Activated T-cell treated with anti-CD3 and anti-CD28 coated beads for 24 hours (primary cell): ENCODE measurements at regions not wholly inside any gene's neighbourhood (a gene's known extent, or its start where the extent isn't known, plus 50 kb on each side); places are given as distances from the start of the nearest gene placed in this dataset.
"Not testable (repeated sequence)": the region's sequence is repeated elsewhere in the genome, so short reads cannot be mapped to it uniquely, and the experiment has no call there.

Source experiments
- DNase-seq: peaks from one replicate; pipeline ENCODE4 v3.0.0-alpha.2; 2020; ENCODE audit warnings: low read depth

DNA sequence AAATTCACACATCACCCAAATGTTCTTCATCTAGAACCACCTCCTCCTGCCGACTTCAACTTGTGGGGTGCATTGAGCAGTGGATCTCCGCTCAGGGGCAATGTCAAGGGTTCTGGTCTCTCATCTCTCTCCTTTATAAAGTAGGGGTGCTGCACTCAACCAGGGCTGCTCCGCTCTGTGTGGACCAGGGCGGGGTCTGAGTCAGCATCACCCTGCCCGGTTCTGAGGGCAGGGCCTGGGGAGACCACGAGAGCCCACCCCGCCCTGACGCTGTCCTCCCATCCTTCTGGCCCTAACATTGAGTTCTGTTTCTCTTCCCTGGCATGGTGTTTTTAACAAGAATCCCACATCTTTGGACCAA lies 311.6 kb upstream of the DIO3 start:
- DNase-seq = no peak

DNA sequence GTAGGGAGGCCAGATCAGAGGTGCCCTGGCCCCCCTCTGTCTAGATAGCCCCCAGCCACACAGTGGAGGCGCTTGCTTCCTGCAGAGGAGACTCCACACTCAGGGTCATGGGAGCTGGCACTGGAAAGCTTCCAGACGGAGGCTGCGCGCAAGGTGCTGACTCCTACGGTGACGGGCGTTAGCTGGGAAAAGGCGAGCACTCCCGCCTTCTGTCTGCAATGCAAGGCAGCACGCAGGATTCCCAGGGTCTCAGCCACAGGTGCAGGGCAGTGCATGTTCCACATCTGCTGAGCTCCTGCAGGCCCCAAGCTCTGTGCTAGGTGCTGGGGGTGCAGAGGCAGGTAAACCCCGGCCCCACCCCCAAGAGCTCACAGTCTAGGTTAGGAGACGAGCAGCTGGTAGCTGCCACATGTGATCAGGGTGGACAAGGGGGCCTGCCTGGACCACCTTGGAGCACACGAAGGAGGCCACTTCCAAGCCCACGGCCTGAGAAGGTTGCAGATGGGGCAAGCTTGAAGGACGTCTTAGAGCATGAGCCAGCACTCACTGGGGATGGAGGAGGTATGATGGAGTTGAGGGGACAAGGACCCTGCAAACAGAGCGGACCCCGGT lies 310.9 kb upstream of the DIO3 start:
- DNase-seq = no peak

DNA sequence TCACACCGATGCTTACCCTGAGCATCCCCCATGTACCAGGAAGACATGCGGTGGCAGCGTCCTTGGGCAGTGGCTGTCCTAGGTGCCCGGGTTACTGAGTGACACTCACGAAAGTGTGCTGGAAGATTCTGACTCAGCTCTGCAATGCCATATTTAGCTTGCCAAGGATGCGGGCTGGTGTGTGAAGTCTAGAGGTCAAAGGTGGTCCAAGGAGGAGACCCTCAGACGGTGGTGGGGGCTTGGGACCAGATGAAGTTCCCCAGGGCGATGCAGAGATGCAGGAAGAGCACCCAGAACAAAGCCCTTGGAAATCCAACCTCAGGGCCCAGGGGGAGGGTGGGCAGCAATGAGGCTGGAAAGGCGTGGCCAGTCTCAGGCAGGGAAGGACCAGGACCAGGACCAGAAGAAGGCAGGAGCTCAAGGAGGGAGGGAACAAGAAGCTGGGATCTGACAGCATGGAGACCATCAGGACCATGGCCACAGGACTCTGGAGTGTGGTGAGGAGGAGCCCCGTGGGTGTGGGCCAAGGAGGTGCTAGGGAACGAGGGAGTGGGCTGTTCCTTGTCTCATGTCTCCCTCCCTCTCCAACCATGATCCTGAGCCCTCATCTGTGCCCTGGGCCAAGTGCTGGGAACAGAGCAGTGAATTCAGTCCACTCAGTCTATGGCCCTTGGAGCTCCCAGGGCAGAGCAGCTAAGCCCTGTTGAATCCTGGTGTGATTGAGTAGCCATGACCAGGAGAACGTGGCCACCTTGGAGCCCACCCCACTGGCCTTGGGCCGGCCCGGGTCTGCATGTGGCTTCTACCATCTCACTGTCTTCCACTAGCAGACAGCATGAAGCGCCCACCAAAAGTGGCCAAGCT lies 310.1 kb upstream of the DIO3 start:
- DNase-seq = no peak

DNA sequence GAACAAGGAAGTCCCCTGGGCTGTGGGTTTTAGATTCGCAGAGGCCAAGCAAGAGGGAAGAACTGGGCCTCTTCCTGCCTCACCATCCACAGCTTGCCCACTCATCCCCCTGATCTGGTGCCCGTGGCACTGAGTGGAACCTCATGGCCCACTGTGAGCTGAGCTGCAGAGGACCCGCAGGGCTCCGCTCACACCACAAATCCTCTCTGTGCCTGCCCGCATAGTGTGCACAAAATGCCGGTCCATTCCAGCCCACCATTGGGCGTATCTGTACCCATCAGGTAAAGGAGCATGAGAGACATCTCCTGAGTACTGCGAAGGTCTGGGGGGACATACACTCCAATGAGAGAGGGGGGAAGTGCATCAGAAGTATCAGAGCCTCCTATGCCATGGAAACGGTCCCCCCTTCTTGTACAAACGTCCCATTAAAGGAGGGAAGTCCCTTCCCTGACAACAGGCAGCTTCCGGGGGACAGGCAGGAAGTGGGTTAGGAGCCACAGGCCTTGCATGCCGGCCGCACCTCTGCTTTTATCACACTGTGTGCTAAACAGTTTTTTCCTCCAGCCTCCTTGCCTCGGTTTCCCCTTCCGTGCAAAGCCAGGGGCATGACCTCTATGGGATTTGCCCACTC lies 309.4 kb upstream of the DIO3 start:
- no peak for DNase-seq

DNA sequence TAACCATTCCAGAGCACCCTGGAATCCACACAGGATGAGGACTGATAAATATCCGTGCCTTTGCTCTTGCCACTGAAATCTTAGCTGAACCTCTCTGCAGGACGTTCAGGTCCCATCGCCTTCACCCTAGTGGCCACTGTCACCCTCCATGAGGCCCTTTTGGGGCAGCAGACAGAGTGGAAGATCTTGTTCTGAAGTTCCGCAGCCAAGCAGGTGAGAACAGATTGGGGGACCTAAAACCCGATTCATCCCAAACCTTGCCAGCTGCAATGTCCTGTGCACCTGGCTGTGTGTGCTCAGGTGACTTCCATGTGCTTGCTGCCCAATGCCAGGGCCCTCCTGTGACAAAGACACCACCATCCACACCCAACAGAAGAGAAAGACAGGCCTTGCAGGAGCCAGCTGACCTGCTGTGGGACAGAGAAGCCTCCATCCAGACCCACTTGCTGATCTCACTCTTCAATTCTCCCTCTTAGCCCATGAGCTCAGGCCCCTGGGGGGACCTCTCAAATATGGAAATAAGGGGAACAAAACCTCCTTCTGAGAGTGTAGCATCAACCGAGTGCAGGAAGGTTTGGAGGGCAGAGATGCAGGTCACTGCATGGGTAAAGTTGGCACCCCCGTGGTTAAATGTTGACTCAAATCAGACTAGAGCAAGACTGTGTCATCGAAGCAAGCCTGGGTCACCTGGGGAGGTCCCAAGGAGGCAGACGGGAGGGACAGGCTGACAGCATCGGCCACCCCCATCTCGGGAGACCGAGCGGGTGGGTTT lies 308.7 kb upstream of the DIO3 start:
- DNase-seq = no peak

DNA sequence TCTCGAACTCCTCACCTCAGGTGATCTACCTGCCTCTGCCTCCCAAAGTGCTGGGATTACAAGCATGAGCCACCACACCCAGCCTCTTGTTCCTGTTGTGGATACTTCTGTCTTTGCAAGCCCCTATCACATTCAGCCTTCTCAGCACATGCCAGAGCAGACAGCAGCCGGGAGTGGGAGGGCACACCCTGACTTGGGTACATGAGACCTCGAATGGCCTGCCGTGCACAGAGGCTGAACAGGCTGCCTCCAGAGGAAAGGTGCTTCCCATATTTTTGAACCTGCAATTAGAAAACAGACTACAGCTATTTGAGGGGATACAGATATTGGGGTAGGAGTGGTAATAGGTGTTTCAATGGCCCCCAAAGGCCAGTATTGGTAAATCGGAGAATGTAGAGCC lies 307.3 kb upstream of the DIO3 start:
- no peak for DNase-seq

DNA sequence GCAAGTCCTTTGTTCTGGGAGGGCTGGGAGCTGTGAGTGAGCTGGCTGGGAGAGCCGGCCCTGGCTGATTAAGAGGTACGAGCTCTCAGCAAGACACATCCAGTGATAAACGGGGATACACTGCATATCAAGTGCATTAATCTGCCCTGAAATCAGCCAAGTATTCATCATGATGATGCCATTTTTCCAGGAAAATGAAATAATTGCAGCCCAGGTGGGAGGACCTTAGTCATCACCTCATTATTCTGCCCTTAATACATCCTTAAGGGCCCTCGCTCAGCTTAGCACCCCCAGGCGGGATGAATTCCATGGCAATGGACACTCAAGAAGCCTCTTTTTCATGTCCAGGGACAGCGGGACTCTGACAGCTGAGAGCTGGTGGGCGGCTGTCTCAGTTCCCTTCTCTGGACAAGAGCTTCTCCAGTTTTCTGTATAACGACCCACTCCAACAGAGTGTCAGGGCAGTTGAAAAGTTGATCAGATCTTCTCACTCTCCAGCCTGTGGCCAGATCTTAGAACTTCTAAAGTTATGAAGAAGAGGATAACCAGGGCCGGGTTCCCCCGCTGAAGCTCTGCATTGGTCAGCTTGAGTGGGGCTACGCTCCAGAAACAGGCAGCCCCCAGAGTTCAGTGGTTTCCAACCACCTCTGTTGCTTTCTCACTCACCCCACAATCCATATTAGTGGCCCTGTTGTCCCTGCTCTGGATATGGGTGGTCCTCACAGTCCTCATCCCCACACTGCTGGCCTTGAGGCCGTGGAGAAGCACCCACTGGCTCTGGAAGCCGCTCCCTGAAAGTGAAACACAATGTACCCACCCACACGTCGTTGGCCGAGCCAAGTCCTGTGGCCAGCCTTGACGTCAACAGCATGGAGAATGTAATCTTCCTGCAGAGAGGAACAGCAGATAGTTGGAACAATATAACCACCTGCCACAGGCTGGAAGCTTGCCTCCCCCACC lies 306.2 kb upstream of the DIO3 start:
- no peak for DNase-seq

DNA sequence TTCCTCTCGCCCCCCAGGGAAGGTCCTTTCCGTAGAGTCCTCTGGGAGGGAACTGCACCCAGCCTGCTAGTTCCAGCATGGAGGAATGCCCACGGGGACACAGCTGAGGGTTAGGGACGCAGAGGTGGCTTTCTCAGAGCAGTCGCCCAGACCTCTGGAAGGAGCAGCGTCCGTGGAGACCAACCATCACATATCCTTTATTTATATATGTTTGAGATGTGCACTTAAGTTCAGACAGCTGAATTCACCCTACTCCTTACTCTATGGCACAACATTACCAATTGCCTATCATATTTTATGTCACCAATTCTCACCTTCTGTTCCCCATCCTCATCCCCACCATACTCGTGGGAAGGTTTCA lies 305.6 kb upstream of the DIO3 start:
- no peak for DNase-seq

DNA sequence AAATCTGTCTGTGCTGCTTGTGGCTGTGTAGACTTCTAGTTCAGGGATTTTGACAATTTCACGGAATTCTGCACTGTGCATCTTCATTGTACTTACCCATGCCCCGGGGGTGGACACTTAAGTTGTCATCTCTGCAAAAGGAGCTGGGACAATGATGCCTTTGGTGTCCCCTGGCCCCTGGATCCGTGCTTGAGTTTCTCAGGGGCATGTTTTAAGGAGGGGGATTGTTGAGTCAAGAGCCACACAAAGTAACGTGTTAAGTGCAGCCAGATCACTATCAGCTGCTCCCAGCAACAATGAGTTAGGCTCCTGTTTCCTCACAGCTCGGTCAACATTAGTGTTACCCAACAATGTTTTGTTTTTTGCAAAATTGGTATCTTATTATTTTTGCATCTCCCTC lies 305.0 kb upstream of the DIO3 start:
- no peak for DNase-seq

DNA sequence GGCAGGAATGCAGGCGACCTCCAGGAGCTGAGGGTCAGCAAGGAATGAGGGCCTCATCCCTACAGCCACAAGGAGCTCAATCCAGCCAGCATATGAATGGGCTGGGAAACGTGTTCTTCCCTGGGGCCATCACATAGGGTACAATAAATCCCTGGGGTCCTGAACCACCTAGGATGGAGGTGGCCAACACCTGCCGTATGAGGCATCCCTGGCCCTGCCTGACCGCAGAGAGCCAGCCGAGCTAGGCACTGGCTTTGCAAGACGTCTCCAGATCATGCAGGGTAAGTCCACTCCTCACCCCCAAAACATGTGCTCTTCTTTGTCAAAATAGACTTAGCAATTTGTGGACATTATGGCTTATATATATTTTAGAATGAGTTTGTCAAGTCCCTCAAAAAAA lies 303.7 kb upstream of the DIO3 start:
- no peak for DNase-seq

DNA sequence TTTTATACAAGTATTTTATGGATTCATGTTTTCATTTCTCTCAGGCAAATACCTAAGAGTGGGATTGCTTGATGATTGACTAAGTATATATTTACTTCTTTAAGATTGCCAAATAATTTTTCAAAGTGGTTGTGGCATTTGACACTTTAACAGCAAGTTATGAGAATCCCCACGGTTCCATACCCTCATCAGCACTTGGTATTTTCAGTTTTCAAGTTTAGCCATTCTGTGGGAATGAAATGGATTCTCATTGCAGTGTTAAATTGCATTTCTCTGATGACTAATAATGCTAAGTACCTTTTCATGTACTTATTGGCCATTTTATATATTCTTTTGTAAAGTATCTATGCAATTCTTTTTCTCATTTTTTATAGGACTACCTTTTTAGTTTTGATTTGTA lies 301.5 kb upstream of the DIO3 start:
- DNase-seq = no peak

DNA sequence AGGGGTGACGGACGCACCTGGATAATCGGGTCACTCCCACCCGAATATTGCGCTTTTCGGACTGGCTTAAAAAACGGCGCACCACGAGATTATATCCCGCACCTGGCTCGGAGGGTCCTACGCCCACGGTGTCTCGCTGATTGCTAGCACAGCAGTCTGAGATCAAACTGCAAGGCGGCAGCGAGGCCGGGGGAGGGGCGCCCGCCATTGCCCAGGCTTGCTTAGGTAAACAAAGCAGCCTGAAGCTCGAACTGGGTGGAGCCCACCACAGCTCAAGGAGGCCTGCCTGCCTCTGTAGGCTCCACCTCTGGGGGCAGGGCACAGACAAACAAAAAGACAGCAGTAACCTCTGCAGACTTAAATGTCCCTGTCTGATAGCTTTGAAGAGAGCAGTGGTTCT lies 294.9 kb upstream of the DIO3 start:
- not testable (repeated sequence) for DNase-seq

DNA sequence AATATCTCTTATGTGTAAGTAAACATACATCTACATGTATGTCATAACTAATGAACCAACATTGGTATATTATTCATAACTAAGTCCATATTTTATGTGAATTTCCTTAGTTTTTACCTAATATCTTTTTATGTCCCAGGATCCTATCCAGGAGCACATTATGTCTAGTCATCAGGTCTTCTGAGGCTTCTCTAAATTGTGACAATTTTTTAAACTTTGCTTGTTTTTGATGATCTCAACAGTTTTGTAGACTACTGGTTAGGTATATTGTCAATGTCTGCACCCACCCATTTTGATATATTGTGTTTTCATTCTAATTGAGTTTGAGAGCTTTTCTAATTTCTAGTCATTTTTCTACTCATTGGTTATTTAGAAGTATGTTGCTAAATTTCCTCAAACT lies 288.2 kb upstream of the DIO3 start:
- no peak for DNase-seq

DNA sequence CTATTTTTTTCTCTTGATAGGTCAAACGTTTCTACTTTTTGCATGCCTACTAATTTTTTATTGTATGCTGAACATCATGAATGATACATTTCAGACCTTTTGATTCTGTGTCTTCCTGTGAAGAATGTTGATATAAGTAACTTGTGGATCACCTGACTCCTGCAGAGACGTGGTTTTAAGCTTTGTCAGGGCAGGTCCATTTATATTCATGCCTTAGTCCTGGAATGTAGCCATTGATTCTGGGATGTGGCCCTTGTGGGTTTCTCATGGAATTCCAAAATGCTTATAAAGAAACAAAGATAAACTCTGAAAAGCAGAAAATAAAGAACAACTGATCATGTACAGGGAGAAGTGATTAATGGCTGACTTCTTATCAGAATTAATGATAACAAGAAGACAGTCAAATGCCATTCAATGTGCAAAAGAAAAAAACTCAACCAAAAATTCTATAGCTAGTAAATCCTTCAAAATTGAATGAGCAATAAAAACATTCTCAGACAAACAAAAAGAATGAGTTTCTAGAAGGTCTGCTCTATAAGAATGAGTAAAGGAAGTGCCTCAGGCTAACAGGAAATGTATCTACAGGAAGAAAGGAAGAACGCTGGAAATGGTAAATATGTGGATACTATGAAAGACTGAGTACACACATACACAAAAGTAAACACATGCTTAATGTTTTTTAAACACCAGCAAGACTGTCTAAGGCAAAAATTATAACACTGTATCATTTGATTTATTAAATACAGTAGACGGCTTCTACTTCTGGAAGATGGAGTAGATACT lies 284.8 kb upstream of the DIO3 start:
- no peak for DNase-seq

DNA sequence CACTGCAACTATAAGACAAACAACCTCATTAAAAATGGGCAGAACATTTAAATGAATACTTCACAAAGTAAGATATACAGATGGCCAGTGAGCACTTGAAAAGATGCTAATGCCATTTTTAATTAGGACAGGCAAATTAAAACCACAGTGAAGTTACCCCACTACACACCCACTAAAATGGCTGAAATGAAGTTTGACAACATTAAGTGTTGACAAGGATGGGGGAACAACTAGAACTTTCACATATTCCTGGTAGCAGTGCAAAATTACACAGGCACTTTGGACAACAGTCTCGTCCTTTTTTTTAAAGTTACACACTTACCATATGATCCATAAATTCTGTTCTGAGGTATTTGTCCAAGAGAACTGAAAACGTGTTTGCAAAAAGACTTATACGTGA lies 278.9 kb upstream of the DIO3 start:
- DNase-seq = no peak

DNA sequence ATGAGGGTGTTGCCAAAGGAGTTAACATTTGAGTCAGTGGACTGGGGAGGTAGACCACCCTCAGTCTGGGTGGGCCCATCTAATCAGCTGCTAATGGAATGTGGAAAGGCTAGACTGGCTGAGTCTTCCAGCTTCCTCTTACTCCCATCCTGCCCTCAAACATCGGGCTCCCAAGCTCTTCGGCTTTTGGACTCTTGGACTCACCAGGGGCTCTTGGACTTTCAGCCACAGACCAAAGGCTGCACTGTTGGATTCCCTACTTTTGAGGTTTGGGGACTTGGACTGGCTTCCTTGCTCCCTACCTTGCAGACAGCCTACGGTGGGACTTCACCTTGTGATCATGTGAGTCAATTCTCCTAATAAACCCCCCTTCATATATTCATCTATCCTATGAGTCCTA lies 276.6 kb upstream of the DIO3 start:
- no peak for DNase-seq

DNA sequence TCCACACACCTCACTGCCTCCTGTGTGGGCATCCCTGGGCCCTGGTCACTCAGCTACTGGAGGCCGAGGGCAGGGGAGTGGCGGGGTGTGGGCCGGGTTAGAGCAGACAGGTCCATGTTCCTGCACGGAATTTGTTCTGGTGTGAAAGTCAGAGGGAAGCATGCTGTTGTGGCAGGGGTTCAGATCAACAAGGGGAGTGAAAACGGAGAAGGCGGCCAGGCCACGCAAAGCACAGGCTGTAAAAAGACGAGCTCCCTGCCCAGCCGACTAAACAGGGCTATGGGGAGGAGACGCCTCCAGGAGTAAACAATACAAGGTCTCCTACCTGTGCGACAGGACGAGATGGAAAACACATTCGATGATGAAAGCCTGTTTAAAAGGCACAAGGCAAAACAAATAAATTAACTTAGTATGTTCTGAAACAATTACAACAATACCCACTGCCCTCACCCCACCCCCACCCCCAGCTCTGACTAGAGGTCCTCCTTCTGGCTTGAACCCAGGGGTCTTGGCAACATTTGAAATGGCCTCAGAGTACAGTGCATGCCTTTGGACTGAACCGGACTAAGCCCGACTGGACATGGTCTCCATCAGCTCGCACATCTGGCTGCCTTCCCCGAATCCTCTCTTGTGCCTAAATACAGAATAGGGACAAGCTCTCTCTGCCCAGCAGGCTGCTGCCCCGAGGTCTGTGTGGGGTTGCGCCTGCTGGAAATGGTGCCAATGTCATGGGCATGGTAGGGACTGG lies 274.9 kb upstream of the DIO3 start:
- DNase-seq = no peak

DNA sequence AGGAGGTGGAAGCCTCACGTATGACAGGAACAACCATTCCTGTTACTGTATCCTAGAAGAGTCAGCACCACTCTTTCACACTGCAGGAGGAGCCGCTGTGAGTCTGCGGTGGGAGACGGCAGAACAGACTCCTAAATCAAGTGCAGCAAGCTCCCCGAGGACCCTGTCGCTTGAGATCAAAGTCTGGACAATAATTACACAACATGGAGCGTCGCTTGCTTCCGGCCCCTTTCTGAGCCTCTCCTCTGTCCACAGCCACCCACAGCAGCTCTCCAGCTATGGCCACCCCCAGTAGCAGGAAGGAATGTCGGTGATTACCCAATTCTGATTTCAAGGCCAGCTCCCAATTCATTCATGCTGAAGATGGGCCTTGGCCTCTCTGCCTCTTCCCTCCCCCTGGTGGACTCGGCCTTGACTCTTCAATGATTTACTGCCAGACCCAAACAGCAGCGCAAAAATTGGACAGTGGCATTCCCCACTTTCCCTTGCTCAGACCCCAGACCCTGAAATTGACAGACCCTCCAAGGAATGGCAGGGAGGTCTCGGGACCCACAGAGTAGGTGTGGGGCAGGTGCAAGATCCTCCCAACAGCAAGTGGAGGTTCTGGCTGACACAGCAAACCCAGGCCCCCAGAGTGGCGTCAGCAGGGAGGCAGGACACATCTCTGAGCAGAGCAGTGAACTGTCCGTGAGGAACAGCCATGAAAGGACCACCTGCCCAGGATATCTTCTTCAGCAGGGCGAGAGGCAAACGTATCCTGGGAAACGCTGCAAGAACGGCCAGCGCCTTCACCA lies 272.7 kb upstream of the DIO3 start:
- no peak for DNase-seq

DNA sequence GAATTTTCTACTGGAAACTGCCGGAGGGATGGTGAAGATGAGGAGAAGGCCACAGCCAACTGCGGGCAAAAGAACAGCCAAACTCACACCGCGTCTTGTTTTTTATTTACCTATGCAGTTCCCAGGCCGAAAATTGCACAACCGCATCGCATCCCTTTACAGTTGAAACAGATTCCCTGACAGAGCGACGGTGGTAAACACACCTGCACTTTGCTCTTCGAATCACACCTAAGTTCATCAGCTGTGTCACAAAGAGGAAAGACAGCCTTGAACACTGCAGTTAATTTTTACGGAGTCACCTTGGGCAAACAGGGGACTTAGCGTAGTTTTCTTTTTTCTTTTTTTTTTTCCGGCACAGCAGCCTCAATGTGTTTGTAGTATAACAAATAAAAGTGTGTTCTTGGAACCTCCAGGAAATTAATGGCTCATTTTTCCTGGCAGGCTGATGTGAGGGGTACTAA lies 272.0 kb upstream of the DIO3 start:
- no peak for DNase-seq
